Left lobe of liver (tissue), 2 donors: ENCODE measurements at regions not wholly inside any gene's neighbourhood (a gene's known extent, or its start where the extent isn't known, plus 50 kb on each side); places are given as distances from the start of the nearest gene placed in this dataset.
"Not testable (repeated sequence)": the region's sequence is repeated elsewhere in the genome, so short reads cannot be mapped to it uniquely, and the experiment has no call there.

Experiments used
- ATAC-seq: fragments of 200-7000 bp; cut with Tn5 transposase; one replicate; pipeline ENCODE4 v1.9.1; 2020; ENCODE audit warnings: mild to moderate bottlenecking, moderate library complexity
- DNase-seq: peaks from one replicate; pipeline ENCODE4 v3.0.0-alpha.2; 2020; ENCODE audit warnings: low spot score
- donor health status: DM: no; HTN: no; CAD: no; lungs with moderate emphysema.
- donor health status: DM: no; HTN: yes; CAD: no.

GRCh38 chr2:125681976-125682805 lies 973.8 kb upstream of the GYPC start:
- no peak for DNase-seq
- no peak for ATAC-seq

- ATAC-seq (no peak), DNase-seq (no peak)
Measured at GRCh38 chr2:125684256-125684655, 971.7 kb upstream of the GYPC start.

GRCh38 chr2:125684932-125685331 lies 971.0 kb upstream of the GYPC start:
- ATAC-seq (no peak), DNase-seq (no peak)

- ATAC-seq (no peak), DNase-seq (no peak)
Measured at GRCh38 chr2:125696560-125696959, 959.4 kb upstream of the GYPC start.

- ATAC-seq (no peak), DNase-seq (no peak)
Measured at GRCh38 chr2:125698280-125698679, 957.7 kb upstream of the GYPC start.

- ATAC-seq (no peak), DNase-seq (no peak)
Measured at GRCh38 chr2:125701070-125701469, 954.9 kb upstream of the GYPC start.

- no peak for ATAC-seq
- DNase-seq = no peak
Measured at GRCh38 chr2:125707611-125708010, 948.3 kb upstream of the GYPC start.

- no peak for ATAC-seq
- no peak for DNase-seq
Measured at GRCh38 chr2:125710561-125710960, 945.4 kb upstream of the GYPC start.

- DNase-seq (no peak), ATAC-seq (no peak)
Measured at GRCh38 chr2:125711075-125711474, 944.9 kb upstream of the GYPC start.

- DNase-seq (no peak), ATAC-seq (no peak)
Measured at GRCh38 chr2:125713533-125713932, 942.4 kb upstream of the GYPC start.

- no peak for DNase-seq
- ATAC-seq = no peak
Measured at GRCh38 chr2:125721072-125721721, 934.8 kb upstream of the GYPC start.

GRCh38 chr2:125730921-125731320 lies 925.0 kb upstream of the GYPC start:
- DNase-seq (no peak), ATAC-seq (no peak)

- ATAC-seq (no peak), DNase-seq (no peak)
Measured at GRCh38 chr2:125736306-125736705, 919.7 kb upstream of the GYPC start.

GRCh38 chr2:125745514-125745913 lies 910.4 kb upstream of the GYPC start:
- ATAC-seq (peak; percentile 98), DNase-seq (peak; percentile 58)

- DNase-seq (no peak), ATAC-seq (no peak)
Measured at GRCh38 chr2:125746321-125747164, 909.4 kb upstream of the GYPC start.

GRCh38 chr2:125747165-125747425 lies 908.9 kb upstream of the GYPC start:
- DNase-seq (no peak), ATAC-seq (no peak)

GRCh38 chr2:125756431-125756830 lies 899.5 kb upstream of the GYPC start:
- no peak for DNase-seq
- no peak for ATAC-seq

- no peak for ATAC-seq
- DNase-seq = no peak
Measured at GRCh38 chr2:125796784-125797183, 859.2 kb upstream of the GYPC start.

- ATAC-seq = no peak
- DNase-seq = no peak
Measured at GRCh38 chr2:125797192-125797591, 858.8 kb upstream of the GYPC start.

GRCh38 chr2:125822746-125823145 lies 833.2 kb upstream of the GYPC start:
- DNase-seq = no peak
- no peak for ATAC-seq

GRCh38 chr2:125825781-125826180 lies 830.2 kb upstream of the GYPC start:
- not testable (repeated sequence) for DNase-seq, ATAC-seq

GRCh38 chr2:125837128-125837527 lies 818.8 kb upstream of the GYPC start:
- no peak for ATAC-seq
- DNase-seq = no peak
